HG03280 (cell line): ENCODE measurements at regions not wholly inside any gene's neighbourhood (a gene's known extent, or its start where the extent isn't known, plus 50 kb on each side); places are given as distances from the start of the nearest gene placed in this dataset.
"Not testable (repeated sequence)": the region's sequence is repeated elsewhere in the genome, so short reads cannot be mapped to it uniquely, and the experiment has no call there.

Source experiments
- ATAC-seq: cut with Tn5 transposase; IDR thresholded peaks from one replicate; pipeline ENCODE4 v1.9.1; 2021; ENCODE audit warnings: mild to moderate bottlenecking, moderate library complexity; ENCODE audit not compliant: unreplicated experiment

DNA sequence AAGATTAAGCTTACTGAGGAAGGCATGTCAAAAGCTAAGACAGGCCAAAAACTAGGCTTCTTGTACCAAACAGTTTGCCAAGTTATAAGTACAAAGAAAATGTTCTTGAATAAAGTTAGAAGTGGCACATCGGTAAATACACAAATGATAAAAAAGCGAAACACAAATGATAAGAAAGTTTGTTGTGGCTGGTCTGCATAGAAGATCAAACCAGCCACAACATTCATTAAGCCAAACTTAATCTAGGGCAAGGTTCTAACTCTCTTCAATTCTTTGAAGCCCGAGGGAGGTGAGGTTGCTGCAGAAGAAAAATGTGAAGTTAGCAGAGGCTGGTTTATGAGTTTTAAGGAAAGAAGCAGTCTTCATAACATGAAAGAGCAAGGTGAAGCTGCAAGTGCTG, 1119.6 kb upstream of the FLRT2 start:
- no peak for ATAC-seq

DNA sequence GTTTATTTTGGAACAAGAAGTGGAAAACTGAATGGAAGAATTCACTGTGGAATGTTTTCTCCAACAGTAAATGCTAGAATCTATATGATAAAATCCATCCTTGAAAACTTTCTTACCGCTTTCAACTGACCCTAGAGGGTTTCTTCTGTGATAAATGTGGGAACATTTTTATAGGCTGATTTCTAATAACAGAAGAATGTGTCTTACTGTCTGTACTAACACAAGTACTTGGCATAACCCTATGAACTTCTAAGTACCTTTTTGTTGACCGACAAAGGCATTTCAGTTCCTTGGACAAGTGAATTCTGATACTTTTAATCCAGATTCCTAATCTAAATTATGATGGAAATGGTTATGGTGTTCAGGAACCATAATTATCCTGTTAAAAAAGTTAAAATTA, 1109.7 kb upstream of the FLRT2 start:
- ATAC-seq: no peak

- no peak for ATAC-seq
Observed at GRCh38 chr14:84421621-84422020, 1108.3 kb upstream of the FLRT2 start.

GRCh38 chr14:84425968-84426367, 1104.0 kb upstream of the FLRT2 start:
- no peak for ATAC-seq

GRCh38 chr14:84432676-84433075, 1097.3 kb upstream of the FLRT2 start:
- ATAC-seq: no peak

DNA sequence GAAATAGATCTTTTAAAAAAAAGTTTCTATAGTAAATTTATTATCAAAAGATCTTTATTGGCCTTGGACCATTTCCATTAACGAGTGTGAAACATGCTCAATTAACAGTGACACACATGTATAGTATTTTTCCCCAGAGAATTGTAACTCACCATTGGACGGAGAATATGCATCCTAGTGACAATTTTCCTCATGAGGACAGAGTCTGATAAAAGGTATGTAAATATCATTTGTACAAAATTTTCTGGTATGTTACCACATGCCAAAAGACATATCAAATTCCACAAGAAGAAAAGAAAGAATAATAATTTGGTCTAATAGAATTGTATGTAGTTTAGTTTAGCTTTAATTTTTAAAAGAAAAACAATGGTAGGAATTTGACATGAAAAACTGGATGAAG, 1096.0 kb upstream of the FLRT2 start:
- ATAC-seq: no peak

DNA sequence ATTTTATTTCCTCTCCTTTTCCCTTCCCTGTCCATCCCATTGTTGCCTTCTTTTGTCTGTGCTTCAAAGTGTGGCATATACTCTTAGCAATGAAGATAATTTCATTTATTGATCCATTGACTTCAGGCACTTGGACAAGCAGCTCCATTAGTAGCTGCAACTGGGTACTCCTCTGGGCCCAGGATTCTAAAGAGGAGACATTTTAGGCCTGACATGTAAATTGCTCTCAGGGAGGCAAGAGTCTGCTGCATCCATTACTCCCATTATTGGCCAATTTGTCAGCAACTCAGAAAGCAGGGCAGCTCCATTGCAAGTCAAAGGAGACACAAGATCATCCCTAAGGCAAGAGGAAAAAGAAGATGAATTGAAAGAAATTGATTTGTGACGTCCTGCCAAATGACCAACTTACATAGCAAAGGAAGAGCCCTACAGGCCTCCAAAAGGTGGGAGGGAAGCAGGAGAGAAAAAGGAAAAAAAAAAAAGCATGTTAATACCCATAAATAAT, 1094.1 kb upstream of the FLRT2 start:
- no peak for ATAC-seq

DNA sequence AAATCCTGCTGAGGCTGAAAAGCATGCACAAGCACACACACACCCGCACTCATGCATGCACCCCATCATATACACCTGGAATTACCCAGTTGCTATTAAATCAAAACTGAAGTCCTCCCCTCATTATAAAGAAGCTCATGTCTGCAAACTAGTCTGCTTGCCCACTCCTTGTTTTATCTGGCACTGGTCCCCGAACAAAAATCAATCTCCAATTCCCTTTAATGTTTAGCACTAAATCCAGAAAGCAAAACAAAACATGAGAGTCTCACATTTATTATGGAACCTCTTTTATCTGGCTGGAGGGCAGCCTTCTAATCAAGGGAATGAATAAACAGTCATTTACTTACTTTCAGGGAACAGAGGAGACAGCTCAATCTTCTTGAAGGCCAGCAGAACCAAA, 1093.4 kb upstream of the FLRT2 start:
- ATAC-seq: no peak

DNA sequence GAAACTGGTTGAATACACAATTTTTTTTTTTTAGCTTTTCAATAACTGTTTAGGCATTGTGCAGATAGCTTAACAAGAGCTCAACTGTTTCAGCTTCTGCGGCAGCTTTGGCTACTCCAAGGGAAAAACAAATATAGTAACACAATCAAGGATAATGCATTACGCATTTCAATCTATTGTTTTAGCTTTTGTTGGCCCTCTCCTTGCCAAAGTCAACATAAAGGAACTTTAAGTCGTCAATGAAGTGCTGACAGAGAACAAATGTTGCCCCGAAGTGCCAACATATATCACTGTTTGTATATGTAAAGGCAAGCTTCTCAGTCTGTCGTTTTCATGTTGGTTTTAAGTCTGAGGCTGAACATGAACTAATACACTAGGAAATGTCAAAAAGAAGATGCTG, 1087.4 kb upstream of the FLRT2 start:
- ATAC-seq: no peak

GRCh38 chr14:84445486-84445885, 1084.5 kb upstream of the FLRT2 start:
- no peak for ATAC-seq

- no peak for ATAC-seq
Observed at GRCh38 chr14:84446250-84446649, 1083.7 kb upstream of the FLRT2 start.

DNA sequence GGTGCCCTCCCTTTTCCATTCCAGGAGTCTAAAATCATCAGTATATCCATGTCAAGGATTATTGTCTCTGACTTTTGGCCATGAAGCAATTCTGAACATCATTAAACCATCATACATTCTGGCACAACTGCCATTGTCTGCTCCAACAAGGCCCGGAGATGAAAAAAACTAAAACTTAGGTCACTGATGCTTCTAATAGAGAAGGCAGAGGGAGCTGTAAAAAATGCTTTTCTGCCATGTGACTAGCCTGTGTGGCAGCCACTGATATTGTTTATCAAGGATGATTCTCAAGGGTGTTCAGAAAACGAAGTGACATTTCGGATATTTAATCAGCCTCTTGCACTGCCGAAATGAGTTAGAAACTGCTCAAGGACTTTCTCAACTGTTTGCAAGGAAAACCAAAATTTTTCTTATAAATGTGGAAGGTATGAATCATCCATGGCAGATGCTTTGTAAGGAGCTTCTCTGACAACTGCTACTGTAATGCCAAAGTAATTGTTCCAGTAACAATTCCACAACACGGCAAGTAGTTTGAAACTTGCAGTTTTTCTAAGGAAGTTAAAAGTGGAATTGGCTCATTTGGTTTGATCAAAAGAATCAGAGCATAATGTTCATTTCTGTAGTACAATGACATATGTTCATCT, 1076.5 kb upstream of the FLRT2 start:
- ATAC-seq: no peak

DNA sequence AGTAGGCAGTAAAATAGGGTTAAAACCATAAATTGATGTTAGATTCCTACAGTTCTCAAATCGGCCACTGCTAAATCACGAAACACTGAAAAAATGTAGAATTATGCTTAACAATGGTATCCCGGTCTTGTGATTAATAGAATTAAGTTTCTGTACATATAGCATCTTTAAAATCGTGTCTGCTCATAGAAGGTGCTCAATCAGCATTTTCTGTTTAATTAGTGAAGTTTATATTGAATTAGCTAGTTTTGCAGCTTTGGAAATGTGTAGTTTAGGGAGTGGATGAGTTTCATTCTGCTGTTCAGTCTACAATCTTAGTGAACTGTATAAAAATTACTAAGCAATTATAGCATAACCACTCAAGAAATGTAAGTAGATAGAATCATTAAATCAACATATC, 1075.8 kb upstream of the FLRT2 start:
- no peak for ATAC-seq

- no peak for ATAC-seq
Observed at GRCh38 chr14:84456946-84457345, 1073.0 kb upstream of the FLRT2 start.

GRCh38 chr14:84458881-84459280, 1071.1 kb upstream of the FLRT2 start:
- no peak for ATAC-seq

- no peak for ATAC-seq
Observed at GRCh38 chr14:84465880-84466279, 1064.1 kb upstream of the FLRT2 start.

DNA sequence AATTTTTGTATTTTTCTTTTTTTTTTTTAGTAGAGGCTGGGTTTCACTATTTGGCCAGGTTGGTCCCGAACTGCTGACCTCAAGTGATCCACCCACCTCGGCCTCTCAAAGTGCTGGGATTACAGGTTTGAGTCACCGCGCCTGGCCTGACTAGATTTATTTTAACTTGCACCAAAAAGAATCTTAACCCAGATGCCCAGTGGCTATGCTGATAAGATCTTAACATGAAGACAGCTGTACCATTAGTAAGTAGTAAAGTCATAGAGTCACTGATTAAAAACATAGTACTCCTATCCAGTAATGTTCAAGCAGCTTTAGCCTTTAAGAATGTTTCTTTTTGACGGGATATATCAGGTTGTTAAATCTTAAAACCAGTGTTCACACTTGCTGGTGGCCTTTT, 1061.8 kb upstream of the FLRT2 start:
- ATAC-seq: no peak

GRCh38 chr14:84477996-84478395, 1051.9 kb upstream of the FLRT2 start:
- ATAC-seq: no peak

- ATAC-seq: no peak
Observed at GRCh38 chr14:84482256-84483071, 1047.5 kb upstream of the FLRT2 start.

GRCh38 chr14:84483072-84483420, 1046.9 kb upstream of the FLRT2 start:
- ATAC-seq: no peak

DNA sequence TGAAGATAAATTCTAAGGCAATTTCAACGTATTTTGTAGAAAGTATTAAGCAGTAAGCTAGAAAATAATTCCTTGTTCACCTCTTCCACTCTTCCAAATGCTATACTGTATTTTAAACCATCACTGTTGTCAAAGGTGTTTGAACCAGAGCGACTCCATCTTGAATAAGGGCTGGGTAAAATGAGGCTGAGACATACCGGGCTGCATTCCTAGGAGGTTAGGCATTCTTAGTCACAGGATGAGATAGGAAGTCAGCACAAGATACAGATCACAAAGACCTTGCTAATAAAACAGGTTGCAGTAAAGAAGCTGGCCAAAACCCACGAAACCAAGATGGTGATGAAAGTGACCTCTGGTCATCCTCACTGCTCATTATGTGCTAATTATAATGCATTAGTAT, 1045.7 kb upstream of the FLRT2 start:
- ATAC-seq: not testable (repeated sequence)

DNA sequence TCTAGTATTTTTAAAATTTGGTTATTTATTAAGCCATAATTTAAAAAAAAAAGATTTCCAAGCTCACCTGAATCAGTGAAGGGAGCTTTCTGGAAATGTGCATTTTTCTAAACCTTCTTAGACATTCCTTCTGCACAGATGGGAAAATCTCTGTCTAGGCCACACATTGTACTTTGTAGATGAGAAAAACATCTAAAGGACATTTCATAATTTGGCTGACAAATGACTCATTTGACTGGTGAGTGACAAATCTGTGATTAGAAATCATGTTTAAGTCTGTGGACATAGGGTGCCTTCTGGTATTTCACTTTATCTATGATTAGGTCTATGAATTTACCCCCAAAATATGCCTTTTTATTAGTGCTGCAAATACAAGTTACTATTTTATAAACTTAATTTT, 1044.9 kb upstream of the FLRT2 start:
- ATAC-seq: no peak

- ATAC-seq: no peak
Observed at GRCh38 chr14:84490081-84490480, 1039.9 kb upstream of the FLRT2 start.
